ENCODE measurements at regions not wholly inside any gene's neighbourhood (a gene's known extent, or its start where the extent isn't known, plus 50 kb on each side); places are given as distances from the start of the nearest gene placed in this dataset.

DNA sequence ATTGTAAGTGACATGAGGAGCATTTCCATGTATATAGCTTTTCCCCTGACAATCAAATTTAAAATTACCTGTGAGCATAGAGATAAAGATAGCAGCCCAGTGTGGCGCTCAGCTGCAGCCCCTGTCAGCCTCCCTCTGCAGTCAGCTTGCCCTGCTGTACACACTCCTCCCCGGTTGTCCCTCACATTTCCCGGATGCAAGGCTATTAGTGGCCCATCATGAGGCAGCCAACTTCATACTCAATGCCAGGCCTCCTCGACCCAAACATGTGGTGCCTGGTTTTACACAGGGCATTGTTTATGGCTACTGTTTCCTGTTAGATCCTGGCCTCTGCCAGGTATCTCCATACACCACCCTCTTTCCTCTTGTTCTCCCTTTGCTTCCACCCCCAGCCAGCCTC lies 116.1 kb upstream of the SH3BP4 start:
- Histone ChIP-seq H3K9ac (ENCODE audit: insufficient read length, low read depth) (no peak overlapping the region), H3K27me3 (ENCODE audit: insufficient read depth, insufficient read length) (no peaks in the 10 kb centered on the region), H3K4me1 (ENCODE audit: insufficient read depth, insufficient read length) (peaks cover 6% of the 10 kb centered on the region), H3K9me3 (ENCODE audit: insufficient read depth, low read length) (no peaks in the 10 kb centered on the region), H3K36me3 (ENCODE audit: insufficient read depth, insufficient read length, low read length) (no peaks in the 10 kb centered on the region), H3K4me3 (ENCODE audit: insufficient read length, low read depth) (no peak overlapping the region)
- TF ChIP-seq YY1 (IDR thresholded peaks at IDR 0.05; ENCODE audit: insufficient read depth, insufficient read length) (no peak), SUZ12 (IDR thresholded peaks at IDR 0.05; ENCODE audit: extremely low read depth, insufficient read depth, insufficient read length) (no peak), ZNF274 (IDR thresholded peaks at IDR 0.05; ENCODE audit: low read depth, low read length) (no peak)
- DNase-seq (ENCODE audit: low read depth, low spot score) = no peak

DNA sequence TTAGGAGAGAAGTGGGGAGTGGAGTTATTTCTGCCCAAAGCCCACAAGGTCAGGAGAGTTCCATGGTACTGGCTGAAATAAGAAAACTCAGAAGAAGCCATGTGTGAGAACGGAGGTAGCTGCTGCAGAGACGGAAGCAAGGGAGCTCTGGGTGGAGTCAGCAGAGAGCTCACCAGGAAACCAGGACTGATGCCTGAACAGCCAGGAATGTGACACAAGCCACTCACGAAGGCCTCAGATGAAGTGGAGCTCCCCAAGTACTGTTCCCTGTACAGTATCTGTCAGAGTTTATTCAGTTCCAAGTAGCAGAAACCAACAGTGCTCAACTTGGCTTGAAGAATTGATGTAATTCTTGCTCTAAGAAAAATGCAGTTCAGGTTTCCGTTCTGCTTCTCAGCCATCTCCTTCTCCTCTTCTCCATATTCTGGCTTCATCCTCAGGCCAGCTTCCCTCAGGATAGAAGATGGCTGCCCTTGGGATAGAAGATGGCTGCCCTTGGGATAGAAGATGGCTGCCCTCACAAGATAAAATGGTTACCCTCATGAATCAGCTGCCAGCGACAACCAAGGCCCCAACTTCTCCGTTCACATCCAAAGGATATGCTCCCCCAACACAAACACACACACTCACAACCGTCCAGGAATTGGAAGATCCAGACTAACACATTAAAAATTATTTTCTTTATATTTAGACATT lies 117.4 kb upstream of the SH3BP4 start:
- no peak for DNase-seq (ENCODE audit: low read depth, low spot score)
- Histone ChIP-seq H3K9me3 (ENCODE audit: insufficient read depth, low read length) (no peaks in the 10 kb centered on the region), H3K4me1 (ENCODE audit: insufficient read depth, insufficient read length) (no peaks in the 10 kb centered on the region), H3K27me3 (ENCODE audit: insufficient read depth, insufficient read length) (no peaks in the 10 kb centered on the region), H3K9ac (ENCODE audit: insufficient read length, low read depth) (no peak overlapping the region), H3K36me3 (ENCODE audit: insufficient read depth, insufficient read length, low read length) (no peaks in the 10 kb centered on the region), H3K4me3 (ENCODE audit: insufficient read length, low read depth) (no peak overlapping the region)
- TF ChIP-seq ZNF274 (IDR thresholded peaks at IDR 0.05; ENCODE audit: low read depth, low read length) = no peak
- TF ChIP-seq SUZ12 (IDR thresholded peaks at IDR 0.05; ENCODE audit: extremely low read depth, insufficient read depth, insufficient read length) = no peak
- no peak for TF ChIP-seq YY1 (IDR thresholded peaks at IDR 0.05; ENCODE audit: insufficient read depth, insufficient read length)

DNA sequence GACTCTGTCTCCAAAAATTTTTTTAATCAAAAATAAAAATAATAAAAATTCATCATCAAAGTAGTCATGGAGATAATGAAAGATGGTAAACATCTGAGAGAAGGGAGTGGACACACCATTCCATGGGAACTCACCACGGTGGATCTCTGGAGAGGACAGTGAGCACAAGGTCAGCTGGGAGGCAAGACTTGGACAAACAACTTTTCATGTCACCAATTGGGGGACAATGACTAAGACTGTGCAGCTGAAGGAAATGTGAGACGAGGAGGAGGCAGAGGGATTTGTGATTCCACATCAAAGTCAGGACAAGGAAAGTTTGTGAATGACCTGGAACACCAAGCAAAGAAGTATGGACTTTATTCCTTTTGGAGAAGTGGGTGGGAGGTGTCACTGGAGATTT lies 121.0 kb upstream of the SH3BP4 start:
- Histone ChIP-seq H3K27me3 (ENCODE audit: insufficient read depth, insufficient read length) (no peaks in the 10 kb centered on the region), H3K4me3 (ENCODE audit: insufficient read length, low read depth) (no peak overlapping the region), H3K9me3 (ENCODE audit: insufficient read depth, low read length) (no peaks in the 10 kb centered on the region; the same call in 1 of the 2 replicates), H3K4me1 (ENCODE audit: insufficient read depth, insufficient read length) (no peaks in the 10 kb centered on the region), H3K36me3 (ENCODE audit: insufficient read depth, insufficient read length, low read length) (no peaks in the 10 kb centered on the region), H3K9ac (ENCODE audit: insufficient read length, low read depth) (no peak overlapping the region)
- DNase-seq (ENCODE audit: low read depth, low spot score) = no peak
- TF ChIP-seq YY1 (IDR thresholded peaks at IDR 0.05; ENCODE audit: insufficient read depth, insufficient read length) (no peak), SUZ12 (IDR thresholded peaks at IDR 0.05; ENCODE audit: extremely low read depth, insufficient read depth, insufficient read length) (no peak), ZNF274 (IDR thresholded peaks at IDR 0.05; ENCODE audit: low read depth, low read length) (no peak)

DNA sequence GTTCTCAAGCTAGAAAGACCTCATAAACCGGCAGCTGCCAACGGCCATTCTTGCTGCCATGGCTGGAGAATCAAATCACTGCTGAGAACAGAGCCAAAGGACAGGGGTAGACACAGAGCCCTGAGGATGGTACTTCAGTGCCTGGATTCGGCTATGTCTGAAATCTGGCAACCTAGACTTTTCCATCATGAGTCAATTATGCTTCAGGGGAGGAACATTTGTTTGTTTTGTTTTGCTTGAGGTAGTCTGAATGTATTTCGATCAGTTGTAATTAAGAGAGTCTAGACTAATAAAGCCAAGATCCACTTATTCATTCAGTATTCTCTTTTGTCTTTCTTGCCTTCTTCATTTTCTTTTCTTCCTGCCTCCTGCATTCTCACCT lies 122.8 kb upstream of the SH3BP4 start:
- no peak for DNase-seq (ENCODE audit: low read depth, low spot score)

DNA sequence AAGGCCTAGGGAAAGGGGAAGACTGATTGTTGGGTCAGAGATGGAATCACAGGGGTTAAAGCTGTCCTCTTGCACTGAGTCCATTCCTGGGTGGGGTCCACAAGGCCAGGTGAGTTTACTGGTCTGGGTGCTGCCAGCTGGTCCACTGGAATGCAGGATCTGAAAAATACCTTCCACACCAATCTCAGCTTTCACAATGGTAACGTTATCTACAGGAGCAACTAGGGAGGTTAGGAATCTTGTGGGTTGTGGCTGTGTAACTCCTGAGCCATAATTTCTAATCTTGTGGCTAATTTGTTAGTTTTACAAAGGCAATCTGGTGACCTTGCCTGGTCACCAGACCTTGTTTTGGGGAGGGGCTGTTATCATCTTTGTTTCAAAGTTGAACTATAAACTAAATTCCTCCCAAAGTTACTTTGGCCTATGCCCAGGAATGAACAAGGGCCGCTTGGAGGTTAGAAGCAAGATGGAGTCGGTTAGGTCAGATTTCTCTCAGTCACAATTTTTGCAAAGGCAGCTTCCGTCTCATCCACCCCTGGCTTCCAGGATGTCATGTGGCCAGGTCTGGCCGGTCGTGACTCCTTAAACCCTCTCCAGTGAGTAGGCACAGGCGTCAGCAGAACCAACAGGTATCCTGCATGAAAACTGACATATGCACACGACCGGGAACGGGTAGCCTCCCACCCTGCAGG lies 123.3 kb upstream of the SH3BP4 start:
- TF ChIP-seq SUZ12 (IDR thresholded peaks at IDR 0.05; ENCODE audit: extremely low read depth, insufficient read depth, insufficient read length) (no peak), ZNF274 (IDR thresholded peaks at IDR 0.05; ENCODE audit: low read depth, low read length) (no peak), YY1 (IDR thresholded peaks at IDR 0.05; ENCODE audit: insufficient read depth, insufficient read length) (no peak)
- H3K9ac ChIP-seq (ENCODE audit: insufficient read length, low read depth) = no peak overlapping the region
- no peak for DNase-seq (ENCODE audit: low read depth, low spot score)
- H3K4me1 ChIP-seq (ENCODE audit: insufficient read depth, insufficient read length) = no peaks in the 10 kb centered on the region
- no peaks in the 10 kb centered on the region; the same call in 1 of the 2 replicates for H3K9me3 ChIP-seq (ENCODE audit: insufficient read depth, low read length)
- H3K36me3 ChIP-seq (ENCODE audit: insufficient read depth, insufficient read length, low read length) = no peaks in the 10 kb centered on the region
- H3K4me3 ChIP-seq (ENCODE audit: insufficient read length, low read depth) = no peak overlapping the region
- no peaks in the 10 kb centered on the region for H3K27me3 ChIP-seq (ENCODE audit: insufficient read depth, insufficient read length)

More for the DNA sequence above, 122.8 kb upstream of the SH3BP4 start:
- H3K4me3 ChIP-seq (ENCODE audit: insufficient read length, low read depth) = no peak overlapping the region
- H3K27me3 ChIP-seq (ENCODE audit: insufficient read depth, insufficient read length) = no peaks in the 10 kb centered on the region
- TF ChIP-seq SUZ12 (IDR thresholded peaks at IDR 0.05; ENCODE audit: extremely low read depth, insufficient read depth, insufficient read length) = no peak
- TF ChIP-seq YY1 (IDR thresholded peaks at IDR 0.05; ENCODE audit: insufficient read depth, insufficient read length) = no peak
- no peak for TF ChIP-seq ZNF274 (IDR thresholded peaks at IDR 0.05; ENCODE audit: low read depth, low read length)
- H3K4me1 ChIP-seq (ENCODE audit: insufficient read depth, insufficient read length) = no peaks in the 10 kb centered on the region
- H3K9me3 ChIP-seq (ENCODE audit: insufficient read depth, low read length) = no peaks in the 10 kb centered on the region; the same call in 1 of the 2 replicates
- no peaks in the 10 kb centered on the region for H3K36me3 ChIP-seq (ENCODE audit: insufficient read depth, insufficient read length, low read length)
- H3K9ac ChIP-seq (ENCODE audit: insufficient read length, low read depth) = no peak overlapping the region

DNA sequence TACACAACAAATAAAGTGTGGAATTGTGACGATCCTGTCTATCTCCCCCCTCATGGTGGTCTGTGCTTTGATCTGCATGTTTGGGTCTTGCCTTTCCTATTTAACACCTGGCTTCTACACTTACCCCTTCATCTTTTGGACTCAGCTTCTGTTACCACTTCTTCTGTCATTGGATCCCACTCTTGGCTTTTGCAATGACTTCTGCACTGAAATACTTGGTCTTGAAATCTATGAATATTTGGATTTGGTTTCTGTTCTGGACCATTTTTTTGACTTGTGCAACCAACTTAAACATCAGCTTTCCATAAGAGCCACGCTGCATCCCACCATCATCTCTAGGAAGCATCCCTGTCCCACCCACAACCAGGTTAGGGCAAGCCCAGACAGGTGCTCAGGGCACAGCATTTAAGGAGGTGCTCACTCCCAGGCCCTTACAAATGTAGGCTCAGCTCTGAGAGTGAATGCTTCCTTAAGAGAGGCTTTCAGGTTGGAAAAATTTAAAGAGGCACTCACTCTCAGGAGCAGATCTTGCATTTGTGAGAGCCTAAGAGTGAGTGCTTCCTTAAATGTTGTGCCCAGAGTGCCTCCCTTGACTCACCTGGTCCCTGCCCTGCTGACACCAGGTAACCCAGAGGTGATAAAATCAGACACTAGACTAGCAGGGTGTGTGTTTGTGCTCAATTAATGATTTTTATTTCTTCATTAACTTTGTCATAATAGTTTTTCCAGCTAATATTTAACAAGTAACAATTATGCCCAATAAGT lies 124.5 kb upstream of the SH3BP4 start:
- no peaks in the 10 kb centered on the region for H3K4me1 ChIP-seq (ENCODE audit: insufficient read depth, insufficient read length)
- H3K27me3 ChIP-seq (ENCODE audit: insufficient read depth, insufficient read length) = no peaks in the 10 kb centered on the region

DNA sequence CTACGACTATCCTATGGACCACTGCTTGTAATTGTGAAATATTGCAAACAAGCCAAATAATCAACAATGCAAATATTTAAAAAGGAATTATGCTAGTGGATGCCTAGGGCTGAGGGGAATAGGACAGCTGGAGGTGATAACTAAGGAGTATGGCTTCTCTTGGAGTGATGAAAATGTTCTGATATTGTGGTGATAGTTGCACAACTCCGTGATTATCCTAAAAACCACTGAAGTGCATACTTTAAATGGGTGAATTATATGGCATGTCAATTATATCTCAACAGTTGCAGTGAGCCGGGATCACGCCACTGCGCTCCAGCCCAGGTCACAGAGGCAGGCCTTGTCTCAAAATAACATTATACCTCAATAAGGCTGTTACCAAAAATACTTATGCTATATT lies 125.1 kb upstream of the SH3BP4 start:
- no peaks in the 10 kb centered on the region; the same call in 1 of the 2 replicates for H3K9me3 ChIP-seq (ENCODE audit: insufficient read depth, low read length)
- no peak for DNase-seq (ENCODE audit: low read depth, low spot score)
- H3K9ac ChIP-seq (ENCODE audit: insufficient read length, low read depth) = no peak overlapping the region
- H3K4me1 ChIP-seq (ENCODE audit: insufficient read depth, insufficient read length) = no peaks in the 10 kb centered on the region
- TF ChIP-seq SUZ12 (IDR thresholded peaks at IDR 0.05; ENCODE audit: extremely low read depth, insufficient read depth, insufficient read length) (no peak), ZNF274 (IDR thresholded peaks at IDR 0.05; ENCODE audit: low read depth, low read length) (no peak), YY1 (IDR thresholded peaks at IDR 0.05; ENCODE audit: insufficient read depth, insufficient read length) (no peak)
- H3K4me3 ChIP-seq (ENCODE audit: insufficient read length, low read depth) = no peak overlapping the region
- H3K27me3 ChIP-seq (ENCODE audit: insufficient read depth, insufficient read length) = no peaks in the 10 kb centered on the region
- H3K36me3 ChIP-seq (ENCODE audit: insufficient read depth, insufficient read length, low read length) = no peaks in the 10 kb centered on the region

More for the DNA sequence above, 124.5 kb upstream of the SH3BP4 start:
- DNase-seq (ENCODE audit: low read depth, low spot score) = no peak
- TF ChIP-seq YY1 (IDR thresholded peaks at IDR 0.05; ENCODE audit: insufficient read depth, insufficient read length) (no peak), SUZ12 (IDR thresholded peaks at IDR 0.05; ENCODE audit: extremely low read depth, insufficient read depth, insufficient read length) (no peak), ZNF274 (IDR thresholded peaks at IDR 0.05; ENCODE audit: low read depth, low read length) (no peak)
- Histone ChIP-seq H3K4me3 (ENCODE audit: insufficient read length, low read depth) (no peak overlapping the region), H3K9ac (ENCODE audit: insufficient read length, low read depth) (no peak overlapping the region), H3K9me3 (ENCODE audit: insufficient read depth, low read length) (no peaks in the 10 kb centered on the region; the same call in 1 of the 2 replicates), H3K36me3 (ENCODE audit: insufficient read depth, insufficient read length, low read length) (no peaks in the 10 kb centered on the region)

Measured in NT2/D1 (cell line).